HPDE6-E6E7 (cell line): ENCODE measurements at regions not wholly inside any gene's neighbourhood (a gene's known extent, or its start where the extent isn't known, plus 50 kb on each side); places are given as distances from the start of the nearest gene placed in this dataset.

ENCODE experiments used
- DNase-seq: peaks from one replicate; pipeline ENCODE4 v3.0.0; 2011; ENCODE audit warnings: missing footprints; ENCODE audit errors: extremely low spot score

DNA sequence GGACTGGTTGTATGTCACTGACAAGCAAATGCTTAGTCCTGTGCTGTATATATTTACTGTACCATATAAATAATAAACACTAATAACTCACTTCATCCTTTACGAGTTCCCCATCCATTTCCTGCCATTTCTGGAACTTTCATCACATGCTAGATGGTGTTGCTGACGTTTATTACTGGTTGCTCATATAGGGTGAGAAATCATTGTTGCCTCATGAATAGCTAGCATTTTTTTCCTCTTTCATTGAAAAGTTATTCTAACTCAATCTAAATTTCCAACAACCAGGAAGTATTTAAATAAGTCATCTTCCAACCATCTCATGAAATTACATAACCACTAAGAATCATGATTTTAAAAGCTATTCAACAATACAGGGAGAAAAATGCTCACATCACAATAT, 88.6 kb upstream of the RCN1 start:
- no peak for DNase-seq

DNA sequence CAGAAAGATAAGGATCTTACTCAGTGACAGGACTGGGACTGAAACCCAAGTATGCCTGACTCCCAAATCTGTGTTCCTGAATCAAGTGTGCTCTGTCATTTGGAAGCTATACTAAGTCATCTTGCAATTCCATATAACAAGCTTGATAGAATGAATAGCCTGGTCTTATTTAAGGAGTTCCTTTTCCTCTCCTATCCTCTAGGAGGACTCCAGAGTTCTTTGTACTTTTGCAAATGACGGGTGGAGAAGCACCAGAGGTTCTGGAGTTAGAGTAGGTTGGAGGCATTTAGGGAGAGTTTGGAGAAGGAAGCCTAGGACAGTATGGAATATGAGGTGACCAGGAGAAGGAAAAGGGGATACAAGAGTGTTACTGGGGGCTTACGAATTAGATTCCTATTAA, 92.9 kb upstream of the RCN1 start:
- DNase-seq: no peak

DNA sequence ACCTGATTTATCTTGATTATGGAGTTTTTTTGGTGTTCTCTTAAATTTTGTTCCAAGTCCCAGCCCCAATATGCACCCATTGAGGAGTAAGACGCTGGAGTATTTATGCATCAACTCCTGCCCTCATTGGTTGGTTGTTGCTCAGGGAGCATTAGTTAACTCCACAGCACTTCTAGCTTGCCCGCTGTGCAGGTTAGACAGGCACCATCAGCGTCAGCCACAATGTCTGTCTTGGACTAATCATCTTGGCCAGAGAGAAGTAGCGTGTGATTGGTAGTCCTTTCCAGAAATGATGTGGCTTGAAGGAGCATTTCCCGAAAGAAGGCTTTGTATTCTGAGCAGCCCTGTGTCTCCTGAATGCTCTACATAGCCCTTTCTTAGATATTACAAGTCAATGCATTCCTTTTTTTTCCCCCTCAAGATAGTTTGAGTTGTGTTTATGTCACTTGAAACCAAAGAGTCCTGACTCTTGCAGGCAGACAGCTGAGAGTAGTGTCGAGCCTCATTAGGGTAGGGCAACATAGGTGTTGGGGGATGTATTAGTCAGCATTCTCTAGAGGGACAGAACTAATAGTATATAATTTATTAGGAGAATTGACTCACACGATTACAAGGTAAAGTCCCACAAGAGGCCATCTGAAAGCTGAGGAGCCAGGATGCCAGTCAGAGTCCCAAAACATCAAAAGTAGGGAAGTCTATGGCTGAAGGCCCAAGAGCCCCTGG, 94.6 kb upstream of the RCN1 start:
- DNase-seq: no peak

DNA sequence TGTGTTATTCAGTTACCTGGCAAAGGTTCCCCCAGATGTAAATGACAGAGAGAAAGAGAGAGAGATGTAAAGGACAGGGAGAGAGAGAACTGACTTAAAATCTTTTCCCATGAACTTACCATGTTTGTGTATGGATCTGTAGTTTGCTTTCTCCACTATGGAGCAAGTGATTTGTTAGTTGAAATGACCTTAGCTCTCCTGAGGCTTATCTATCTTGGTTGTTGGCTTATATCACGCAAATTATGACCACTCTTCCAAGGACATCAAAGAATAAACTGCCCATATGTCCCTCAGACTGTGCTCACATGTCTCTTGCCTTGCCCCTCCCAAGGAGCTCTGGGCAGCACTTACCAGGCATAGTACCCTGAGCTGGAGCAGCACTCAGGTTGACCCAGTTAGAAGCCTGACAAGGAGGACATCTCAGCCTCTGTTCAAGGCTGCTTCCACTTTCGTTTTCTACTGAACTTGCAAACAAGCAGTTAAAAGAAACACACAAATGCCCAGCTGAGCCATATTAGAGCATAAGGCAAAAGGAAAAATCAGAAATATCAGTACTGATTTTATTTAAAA, 95.3 kb upstream of the RCN1 start:
- no peak for DNase-seq

DNA sequence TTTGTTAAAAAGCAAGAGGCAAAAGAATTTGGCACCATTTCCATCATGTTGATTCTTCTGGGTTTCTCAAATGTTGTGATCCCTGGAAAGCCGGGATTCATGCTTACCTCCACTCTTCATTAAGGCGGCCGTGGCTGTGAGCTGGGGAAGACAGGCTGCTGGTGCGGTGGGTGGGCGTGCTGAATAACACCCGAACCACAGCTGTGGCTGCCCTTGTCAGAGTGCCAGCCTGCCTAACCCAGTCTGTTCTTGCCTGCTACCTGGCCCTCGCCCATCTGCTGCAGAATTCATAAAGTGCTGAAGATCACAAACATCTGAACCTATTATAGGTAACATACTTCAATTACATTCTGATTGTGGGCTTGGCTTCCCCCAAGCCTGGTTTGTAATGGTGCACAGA, 95.8 kb upstream of the RCN1 start:
- DNase-seq: no peak

DNA sequence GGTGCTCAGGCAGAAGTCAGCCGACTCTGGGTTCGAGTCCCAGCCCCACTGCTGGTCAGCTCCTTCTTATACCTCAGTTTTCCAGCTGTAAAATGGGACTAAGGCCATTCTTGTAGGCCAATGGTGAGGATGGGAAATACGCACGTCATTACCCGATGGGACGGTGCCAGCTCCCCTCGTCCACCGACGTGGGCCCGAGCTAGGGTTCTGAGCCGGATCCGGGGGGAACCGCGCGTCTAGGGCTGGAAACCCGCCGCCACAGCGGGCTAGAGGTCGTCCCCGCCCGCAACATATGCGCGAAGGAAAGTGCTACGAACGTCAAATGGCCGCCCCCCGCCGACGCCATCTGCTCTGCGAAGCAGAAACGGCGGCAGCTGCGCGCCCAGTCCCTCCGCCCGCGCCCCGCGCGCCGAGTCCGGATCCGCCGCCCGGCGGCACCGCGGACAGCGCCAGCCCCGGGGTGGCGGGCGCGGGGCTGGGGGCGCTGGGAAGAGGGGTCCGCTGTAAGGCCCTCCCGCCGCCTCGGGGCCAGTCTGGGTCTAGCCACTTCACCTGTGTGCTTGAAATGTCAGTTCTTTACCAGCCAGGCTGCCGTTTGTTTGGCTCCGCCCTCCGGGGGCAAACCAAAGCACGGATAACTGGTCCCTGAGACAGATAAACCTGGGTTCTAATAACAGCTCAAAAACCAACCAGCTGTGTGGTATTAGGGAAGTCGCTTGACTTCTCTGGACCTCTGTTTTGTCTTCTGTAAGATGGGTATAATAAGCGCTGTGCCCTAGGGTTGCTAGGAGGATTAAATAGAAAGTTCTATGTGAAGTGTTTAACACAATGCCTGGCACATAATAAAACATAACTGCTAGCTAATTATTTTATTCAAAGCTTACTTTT, 103.5 kb upstream of the RCN1 start:
- DNase-seq: no peak

DNA sequence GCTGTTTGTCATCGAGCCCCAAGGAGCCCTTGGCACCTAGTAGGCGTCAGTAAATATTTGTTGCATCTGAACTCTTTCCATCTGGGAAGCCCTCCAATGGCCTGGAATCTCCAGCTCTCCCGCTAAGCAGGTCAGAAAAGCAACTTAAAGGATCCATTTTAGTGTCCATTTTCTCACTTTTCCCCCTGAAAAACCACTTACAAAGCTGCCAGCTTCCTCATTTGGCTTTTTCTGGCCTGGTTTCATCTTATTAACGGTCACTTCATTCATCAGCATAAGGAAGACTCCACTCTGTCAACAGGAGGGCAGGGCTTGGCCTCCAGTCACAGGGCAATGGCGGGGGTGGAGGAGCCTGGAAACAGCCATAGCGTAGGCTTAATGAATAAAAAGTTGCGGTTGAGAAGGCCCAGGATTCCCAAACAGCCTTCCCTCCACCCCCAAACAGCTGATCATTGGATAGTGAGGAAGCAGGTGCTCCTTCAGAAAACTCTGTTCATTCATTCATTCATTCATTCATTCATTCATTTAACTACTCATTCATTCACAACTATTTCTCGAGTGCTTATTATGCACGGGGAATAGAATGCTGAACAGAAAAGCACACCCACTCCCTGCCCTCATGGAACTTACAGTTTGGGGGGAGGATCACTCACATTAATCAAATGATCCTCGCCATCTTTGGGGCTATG, 104.5 kb upstream of the RCN1 start:
- DNase-seq: no peak

DNA sequence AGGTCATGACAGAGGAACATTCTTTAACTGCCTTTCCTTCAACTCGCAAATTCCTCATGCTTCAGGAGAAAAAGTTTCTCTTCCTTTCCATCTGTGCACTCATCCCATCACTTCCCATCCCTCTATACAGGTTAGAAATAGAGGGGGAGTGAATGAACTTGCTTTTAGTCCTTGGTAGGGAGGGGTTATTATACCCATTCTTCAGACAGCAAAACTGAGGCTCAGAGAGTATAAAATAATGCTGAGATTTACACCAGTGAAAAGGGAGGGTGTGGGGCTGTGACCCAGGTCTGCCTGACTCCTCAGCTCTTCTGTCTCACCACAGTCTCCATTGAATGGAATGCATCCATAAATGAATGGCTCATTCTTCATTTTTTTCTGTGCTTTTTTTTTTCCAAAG, 109.4 kb upstream of the RCN1 start:
- DNase-seq: no peak

DNA sequence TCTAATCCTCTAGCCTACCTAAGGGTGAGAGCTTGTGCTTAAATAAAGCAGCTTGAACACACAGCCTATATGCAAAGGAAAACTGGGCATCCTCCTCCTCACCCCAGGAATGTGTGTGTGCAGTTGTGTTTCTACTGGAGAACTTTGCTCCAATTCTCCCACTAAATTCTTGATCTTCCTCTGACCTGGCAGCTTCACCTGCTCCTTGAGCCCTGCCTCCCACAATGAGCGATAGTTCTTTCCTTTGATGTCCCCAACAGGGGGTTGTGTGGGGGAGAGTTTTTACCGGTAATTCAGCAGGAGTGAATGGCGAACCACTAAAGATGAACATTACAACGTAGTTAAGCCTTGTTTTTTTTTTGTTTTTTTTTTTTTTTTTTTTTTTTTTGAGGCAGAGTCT, 113.5 kb upstream of the RCN1 start:
- no peak for DNase-seq

DNA sequence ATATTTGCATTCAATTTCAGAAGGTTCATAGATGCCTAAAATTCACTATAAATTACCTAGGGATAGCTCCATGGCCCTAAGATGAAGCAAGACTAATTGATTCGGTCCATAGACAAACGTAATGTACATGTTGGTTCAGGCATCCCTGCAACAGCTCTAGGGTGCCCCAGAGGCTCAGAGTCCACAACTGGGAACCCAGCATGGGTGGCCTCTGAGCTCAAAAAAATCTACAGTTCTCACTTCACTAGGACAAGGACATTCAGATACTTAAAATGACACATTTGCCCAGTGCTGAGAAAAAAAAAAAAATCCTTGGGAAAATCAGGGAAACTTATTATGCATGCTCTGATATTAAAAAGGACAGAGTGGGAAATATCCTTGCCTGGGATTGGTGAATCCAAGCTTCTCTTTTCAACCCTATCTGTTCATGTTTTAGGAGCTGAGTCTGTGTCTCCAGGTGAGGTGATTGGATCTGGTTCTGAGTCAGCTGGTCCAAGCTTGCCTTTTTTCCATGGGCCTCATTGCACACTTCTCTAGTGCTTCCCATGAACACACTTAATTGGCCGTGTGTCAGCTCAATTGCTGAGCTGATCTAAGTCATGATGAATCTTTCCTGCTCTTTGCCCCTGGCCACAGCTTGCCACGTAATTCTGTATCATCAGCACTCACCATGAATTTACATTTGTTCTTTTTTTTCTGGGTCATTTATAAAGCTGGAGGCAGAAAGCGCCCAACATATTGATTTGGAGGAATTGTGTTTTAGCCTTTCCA, 116.3 kb upstream of the RCN1 start:
- DNase-seq: peak; percentile 70

DNA sequence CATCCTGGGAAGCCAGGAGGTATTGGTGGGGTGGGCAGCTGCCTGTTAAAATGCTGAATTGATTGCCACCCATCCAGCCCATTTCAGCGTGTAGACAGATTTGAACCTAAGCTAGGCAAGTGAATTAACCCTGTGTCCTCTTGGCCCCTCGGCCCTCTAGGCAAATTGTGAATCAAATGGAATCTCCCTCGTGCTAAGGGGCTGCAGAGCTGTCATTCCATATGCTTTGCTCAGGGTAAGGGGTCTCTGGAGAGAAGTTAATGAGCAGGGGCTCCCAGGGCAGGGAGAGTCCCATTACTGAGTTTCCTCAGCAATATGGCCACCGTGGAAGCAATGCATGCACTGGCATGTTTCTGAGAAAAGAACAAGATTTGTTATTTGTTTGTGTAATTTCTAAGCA, 117.7 kb upstream of the RCN1 start:
- no peak for DNase-seq

DNA sequence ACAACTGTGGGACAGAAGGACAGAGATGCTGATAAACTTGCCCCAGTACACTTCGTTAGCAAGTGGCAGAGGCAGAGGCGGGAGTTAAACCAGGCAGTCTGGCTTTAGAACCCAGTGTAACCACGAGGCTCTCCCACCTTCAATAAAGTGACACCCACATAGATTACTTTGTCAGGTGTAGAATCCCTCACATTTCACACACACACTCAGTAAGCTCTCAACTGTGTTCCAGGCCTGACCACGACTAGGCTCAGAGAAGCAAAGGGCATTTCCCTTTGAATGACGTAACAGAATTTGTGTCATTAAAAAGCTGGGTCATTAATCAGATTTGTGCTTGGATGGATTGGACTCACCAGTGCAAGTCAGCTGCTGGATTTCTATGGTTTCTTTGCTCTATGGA, 118.3 kb upstream of the RCN1 start:
- DNase-seq: no peak

DNA sequence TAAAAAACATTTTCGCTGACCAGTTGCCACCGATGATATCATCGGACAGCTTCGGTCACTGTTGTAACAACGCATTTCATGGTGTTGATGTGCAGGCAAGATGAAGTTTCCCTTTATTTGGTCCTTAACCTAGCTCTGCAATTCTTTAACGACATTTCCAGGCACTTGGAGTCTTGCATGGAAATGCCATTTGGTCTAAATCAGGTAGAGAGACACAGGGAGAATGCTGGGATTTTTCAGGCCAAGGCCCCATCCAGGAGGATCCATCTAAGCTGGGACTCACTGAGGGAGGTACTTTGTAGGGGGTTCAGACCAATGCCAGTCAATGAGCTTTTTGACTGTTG, 121.5 kb upstream of the RCN1 start:
- no peak for DNase-seq

DNA sequence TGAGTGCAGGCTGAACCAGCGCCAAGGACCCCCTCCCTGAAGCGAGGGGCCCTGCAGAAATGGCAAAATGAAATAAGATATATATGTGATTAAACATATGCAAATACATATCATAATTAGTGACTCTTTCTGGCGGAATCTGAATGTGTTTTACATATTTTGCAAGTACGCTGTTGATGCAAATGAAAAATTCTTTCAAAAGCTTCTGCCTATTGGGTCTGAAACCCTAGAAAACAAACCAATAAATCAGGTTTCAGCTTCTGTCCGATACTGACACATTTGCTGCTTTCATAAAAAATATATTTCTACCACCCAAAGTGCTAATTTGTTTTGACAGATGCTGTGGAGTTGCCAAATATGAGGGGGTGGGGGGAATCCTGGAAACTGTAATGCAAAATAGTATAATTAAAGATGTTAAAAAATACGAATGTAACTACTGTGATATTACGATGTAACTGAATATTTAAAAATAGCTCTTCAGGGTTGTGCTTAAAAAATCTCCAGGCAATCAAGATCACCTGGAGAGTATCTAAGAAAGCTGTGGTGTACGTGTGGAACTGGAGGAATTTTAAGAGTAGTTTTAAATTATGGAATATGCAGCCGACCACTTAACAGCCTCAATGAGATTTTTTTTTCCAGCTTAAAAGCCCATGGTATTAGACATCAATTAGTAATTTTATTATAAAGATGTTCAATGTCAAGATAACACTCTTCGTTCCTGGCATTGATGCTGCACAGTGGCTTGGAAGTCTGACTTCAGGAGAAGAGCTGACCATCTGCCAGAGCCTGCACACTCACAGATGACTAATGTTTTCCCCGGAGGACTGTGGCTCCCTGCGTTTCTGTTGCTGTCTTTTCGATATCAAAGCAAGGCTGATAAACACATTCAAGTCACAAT, 122.2 kb upstream of the RCN1 start:
- no peak for DNase-seq

DNA sequence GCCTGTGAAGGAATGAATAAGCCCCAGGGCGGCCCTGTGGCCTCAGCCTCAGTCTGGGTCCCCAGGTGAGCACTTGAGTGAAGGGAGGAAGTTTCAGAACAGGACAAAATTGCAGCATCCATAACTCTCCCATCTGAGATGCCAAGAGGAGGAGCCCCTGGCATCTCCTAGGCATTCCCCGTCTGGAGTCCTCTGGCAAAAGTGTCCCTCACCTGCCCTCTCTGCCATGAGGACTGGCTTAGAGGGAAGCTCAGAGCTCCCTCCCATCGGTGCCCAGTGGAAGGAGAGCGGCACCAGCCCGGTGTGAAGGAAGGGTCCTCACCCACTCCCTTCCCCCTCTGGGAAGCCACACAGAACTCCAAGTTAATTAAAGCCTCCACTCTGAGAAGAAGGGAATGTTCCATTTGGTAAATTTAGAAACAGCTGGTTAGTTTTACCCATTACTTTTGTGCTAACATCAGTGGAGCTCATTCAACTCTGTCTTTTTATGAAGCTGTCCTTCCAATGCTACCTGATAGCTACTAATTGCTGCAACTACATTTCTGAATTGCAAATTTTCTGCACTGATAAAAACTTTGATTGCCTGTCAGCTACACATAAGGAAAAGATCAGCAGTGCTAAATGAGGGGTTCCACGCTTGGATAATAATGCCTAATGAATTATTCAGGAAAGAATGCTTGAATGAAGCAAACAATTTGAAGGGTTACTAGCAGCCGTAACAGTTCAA, 123.3 kb upstream of the RCN1 start:
- no peak for DNase-seq

DNA sequence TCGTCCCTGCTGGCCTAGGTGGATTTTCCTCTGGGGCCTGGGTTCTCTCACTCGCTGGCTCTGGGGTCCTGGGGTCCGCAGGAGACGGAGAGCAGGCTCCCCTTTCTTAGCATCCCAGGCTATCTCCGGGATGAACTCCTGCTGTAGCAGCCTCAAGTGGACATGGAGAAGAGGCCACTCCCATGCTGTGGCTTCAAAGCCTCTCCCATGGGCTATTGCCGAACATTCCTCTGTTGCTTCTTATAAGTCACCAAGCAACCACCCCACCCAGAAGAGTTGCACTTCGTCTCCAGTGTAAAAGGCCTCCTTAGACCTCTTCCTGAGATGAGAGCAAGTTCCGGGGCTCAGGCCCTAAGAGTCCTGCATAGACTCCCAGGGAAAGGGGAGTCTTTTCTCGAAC, 124.0 kb upstream of the RCN1 start:
- DNase-seq: no peak

DNA sequence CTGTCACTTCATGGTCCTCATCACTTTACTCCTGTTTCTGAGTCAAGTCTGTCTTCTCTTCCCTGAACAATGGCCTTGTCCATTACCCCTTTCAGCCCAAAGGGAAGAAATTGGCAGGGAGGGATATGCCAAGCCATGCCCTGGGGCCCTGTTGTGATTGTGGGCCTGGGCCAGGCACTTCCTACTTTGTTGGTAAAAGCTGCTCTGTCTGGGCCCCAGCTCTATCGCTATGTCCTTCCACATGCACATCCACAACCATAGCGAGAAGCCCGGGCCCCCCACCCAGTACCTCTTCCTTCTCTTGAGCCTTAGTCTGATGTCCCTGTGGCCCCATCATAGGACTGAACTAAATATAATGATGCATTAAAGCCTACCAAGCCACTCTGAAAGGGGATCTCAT, 126.7 kb upstream of the RCN1 start:
- DNase-seq: no peak

DNA sequence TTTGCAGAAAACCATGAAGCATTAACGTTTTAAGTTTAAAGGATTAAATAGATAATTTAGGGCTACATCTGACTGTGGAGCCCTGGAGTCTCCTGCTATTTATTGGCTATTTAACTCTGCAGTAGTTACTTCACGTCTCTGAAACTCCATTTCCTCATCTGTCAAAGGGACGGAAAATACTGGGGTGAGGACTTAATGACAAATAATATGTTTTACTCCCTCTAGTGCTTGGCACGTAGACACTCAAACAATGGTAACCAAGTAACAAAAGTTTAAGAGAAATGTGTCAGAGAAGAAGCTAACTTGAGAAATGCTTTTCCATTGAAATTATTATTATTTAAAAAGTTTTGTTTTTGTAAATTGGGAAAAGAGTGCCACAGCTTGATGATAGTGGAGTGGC, 130.7 kb upstream of the RCN1 start:
- no peak for DNase-seq

DNA sequence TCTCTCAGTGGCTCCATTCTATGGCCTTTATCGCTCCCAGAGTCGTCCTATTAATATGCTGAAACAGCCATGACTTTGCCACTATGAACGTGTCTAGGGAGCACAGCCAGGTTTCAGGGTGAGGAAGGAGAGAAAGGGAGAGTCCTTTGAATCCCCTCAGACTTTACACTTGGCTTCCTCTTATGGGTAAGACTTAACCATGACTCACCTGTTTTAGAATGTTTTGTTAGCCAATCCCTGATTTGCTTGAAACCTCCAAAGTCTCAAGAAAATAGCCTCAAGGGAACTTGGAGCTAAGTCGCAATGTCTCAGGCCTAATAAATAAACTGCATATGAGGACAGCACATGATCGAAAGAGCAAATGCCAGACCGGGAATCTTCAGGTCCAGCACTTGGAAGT, 131.2 kb upstream of the RCN1 start:
- no peak for DNase-seq
